ENCODE measurements at regions not wholly inside any gene's neighbourhood (a gene's known extent, or its start where the extent isn't known, plus 50 kb on each side); places are given as distances from the start of the nearest gene placed in this dataset.
A peak's percentile ranks its signal among the peaks of the same experiment; 100 is the strongest.

DNA sequence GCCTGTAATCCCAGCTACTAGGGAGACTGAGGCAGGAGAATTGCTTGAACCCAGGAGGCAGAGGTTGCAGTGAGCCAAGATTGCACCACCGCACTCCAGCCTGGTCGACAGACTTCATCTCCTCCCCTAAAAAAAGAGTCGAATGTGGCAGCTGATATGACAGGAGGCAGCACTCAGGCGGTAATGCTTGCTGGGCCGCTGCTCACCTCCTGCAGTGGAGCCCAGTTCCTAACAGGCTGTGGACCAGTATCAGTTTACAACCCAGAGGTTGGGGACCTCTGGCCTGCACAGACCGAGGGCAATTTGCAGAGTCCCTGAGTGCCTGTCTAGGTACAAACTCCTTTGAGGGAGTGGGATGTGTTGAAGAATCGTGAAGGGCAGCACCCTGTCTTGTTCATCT is 136.2 kb downstream of the SMAD6 start:
- Histone ChIP-seq H3K27me3 (replicated peaks) (no peaks in the 10 kb centered on the region), H3K27ac (no peak overlapping the region), H3K4me3 (ENCODE audit: low read depth, low read length) (no peak overlapping the region), H3K36me3 (replicated peaks) (no peaks in the 10 kb centered on the region)
- in situ Hi-C loops (cut with HindIII; ENCODE audit: low pct_ligation_motif_present, low sequenced_read_pairs) = no loop called here
- TF ChIP-seq, protein P1, sequence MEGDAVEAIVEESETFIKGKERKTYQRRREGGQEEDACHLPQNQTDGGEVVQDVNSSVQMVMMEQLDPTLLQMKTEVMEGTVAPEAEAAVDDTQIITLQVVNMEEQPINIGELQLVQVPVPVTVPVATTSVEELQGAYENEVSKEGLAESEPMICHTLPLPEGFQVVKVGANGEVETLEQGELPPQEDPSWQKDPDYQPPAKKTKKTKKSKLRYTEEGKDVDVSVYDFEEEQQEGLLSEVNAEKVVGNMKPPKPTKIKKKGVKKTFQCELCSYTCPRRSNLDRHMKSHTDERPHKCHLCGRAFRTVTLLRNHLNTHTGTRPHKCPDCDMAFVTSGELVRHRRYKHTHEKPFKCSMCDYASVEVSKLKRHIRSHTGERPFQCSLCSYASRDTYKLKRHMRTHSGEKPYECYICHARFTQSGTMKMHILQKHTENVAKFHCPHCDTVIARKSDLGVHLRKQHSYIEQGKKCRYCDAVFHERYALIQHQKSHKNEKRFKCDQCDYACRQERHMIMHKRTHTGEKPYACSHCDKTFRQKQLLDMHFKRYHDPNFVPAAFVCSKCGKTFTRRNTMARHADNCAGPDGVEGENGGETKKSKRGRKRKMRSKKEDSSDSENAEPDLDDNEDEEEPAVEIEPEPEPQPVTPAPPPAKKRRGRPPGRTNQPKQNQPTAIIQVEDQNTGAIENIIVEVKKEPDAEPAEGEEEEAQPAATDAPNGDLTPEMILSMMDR (IDR thresholded peaks at IDR 0.05; ENCODE audit: low read depth, low read length, missing control alignments) = no peak
- no peak for DNase-seq

DNA sequence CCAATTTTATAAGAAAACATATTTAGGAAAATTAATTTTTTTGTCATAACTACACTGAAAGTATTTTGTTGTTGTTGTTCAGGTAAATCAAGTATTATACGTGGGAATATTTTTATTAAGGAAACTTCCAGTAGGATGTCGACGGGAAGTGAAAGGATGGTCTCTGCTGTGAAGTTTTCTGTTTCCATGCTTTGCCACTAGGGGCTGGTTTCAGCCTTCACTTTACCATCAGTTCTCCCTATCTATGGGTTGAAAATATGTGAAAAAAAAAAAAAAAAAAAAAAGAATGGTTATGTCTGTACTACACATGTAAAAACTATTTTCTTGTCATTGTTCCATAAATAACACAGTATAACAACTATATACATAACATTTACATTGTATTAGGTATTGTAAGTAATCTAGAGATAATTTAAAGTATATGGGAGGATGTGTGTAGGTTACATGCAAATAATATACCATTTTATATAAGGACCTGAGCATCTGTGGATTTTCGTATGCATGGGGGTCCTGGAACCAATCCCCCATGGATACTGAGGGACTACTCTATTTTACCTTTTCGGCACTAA is 136.7 kb downstream of the SMAD6 start:
- no peak overlapping the region for H3K4me3 ChIP-seq (ENCODE audit: low read depth, low read length)
- H3K27ac ChIP-seq = no peak overlapping the region
- DNase-seq = peak; percentile 51
- no peaks in the 10 kb centered on the region for H3K36me3 ChIP-seq (replicated peaks)
- in situ Hi-C loops (cut with HindIII; ENCODE audit: low pct_ligation_motif_present, low sequenced_read_pairs) = no loop called here
- no peaks in the 10 kb centered on the region for H3K27me3 ChIP-seq (replicated peaks)
- TF ChIP-seq, protein P1 (IDR thresholded peaks at IDR 0.05; ENCODE audit: low read depth, low read length, missing control alignments) = peak; percentile 80

DNA sequence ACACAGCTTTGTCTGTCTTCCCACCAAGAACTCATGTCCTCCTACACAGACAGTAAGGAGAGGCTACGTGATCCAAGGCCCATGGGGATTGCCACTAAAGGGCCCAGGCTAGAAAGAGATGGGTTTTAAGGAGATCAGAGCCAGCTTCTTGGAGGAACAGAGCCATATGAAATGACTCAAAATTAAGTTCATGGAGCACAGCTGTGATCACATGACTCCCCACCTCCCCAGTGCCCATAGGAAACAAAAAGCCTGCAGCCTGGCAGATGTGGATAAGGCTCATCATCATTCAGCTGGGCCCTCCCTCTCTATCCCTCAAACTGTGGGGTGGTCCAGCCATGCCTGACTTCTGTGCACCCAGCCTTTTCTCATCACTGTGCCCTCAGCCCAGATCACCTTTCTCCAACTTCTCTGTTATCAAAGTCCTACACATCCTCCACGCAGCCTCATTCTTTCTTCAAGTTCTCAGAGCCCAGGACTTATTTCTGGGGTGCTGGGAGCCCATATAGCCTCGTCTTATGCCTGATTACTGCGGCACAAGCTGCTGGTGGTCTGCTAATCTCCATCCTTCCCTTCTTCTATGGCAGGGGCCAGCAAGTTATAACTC is 137.6 kb downstream of the SMAD6 start:
- in situ Hi-C loops (cut with HindIII; ENCODE audit: low pct_ligation_motif_present, low sequenced_read_pairs) = no loop called here
- no peak overlapping the region for H3K27ac ChIP-seq
- H3K27me3 ChIP-seq (replicated peaks) = no peaks in the 10 kb centered on the region
- H3K36me3 ChIP-seq (replicated peaks) = no peaks in the 10 kb centered on the region
- DNase-seq = no peak
- H3K4me3 ChIP-seq (ENCODE audit: low read depth, low read length) = no peak overlapping the region
- TF ChIP-seq, protein P1 (IDR thresholded peaks at IDR 0.05; ENCODE audit: low read depth, low read length, missing control alignments) = no peak

DNA sequence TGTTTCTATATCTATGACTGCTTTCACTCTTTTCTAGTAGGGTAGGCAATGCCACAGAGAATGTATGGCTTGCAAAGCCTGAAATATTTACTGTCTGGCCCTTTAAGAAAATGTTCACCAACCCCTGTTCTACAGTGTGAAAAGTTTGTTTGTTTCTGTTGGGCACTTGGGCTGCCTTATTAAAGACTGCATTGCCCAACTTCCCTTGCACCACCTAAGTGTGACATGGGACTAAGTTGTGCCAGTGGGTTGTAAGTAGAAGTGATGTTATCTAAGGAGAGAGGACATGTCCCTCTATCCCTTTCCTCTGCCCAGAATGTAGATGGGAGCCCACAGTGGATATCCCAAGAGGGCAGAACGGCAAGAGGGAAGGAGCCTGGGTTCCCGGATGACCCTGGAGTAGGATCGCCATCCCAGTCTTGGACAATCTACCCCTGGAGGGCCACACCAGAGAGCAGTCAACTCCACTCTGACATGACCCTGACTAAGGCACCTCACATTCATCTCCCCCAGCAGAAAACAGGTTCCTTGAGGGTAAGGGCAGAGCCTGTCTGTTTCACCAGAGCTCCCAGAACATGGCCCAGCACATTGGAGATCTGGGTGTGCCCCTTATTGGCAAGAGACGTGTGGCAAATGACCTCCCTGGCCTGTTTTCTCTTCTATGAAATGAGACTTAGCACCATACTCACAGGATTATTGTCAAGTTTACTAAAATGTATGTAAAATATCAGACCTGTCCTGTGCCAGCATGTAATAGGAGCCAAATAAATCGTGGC is 138.8 kb downstream of the SMAD6 start:
- no peak overlapping the region for H3K4me3 ChIP-seq (ENCODE audit: low read depth, low read length)
- no peaks in the 10 kb centered on the region for H3K27me3 ChIP-seq (replicated peaks)
- TF ChIP-seq, protein P1 (IDR thresholded peaks at IDR 0.05; ENCODE audit: low read depth, low read length, missing control alignments) = no peak
- no peak for DNase-seq
- in situ Hi-C loops (cut with HindIII; ENCODE audit: low pct_ligation_motif_present, low sequenced_read_pairs) = no loop called here
- no peak overlapping the region for H3K27ac ChIP-seq
- H3K36me3 ChIP-seq (replicated peaks) = no peaks in the 10 kb centered on the region

DNA sequence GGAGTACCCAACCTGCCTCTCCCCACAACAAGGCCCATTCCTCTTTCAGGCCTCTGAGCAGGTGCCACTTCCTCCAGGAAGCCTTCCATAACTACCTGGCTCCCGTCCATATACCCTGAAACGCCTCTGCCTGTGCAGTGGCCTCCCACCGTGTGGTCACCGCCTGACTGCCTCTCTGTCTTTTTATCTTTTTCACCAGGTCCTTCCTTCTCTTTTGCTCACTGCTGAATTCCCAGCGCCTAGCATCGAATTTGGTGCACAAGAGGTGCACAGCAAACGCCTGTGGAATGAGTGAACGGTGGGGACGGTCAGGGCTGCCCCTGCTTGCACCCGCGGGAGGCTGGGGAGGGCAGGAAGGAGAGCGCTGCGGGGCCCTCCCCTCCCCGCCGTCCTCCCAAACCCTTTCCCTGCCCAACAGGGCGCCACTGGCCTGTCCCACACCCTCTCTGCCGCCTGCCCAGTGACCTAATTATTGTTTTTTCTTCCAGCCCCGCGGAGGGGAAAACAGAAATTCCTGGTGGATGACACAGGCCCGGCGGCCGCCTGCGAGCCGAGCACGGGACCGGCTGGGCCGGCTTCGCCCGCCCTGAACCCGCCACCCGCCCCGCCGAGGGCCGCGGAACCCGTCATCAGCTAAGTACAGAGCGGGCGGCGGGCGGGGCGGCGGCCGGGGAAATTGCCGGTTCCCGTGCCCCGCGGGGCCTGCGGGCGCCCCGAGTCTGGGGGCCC is 140.1 kb downstream of the SMAD6 start:
- H3K27ac ChIP-seq = peak overlapping the region; percentile 82
- H3K36me3 ChIP-seq (replicated peaks) = no peaks in the 10 kb centered on the region
- TF ChIP-seq, protein P1 (IDR thresholded peaks at IDR 0.05; ENCODE audit: low read depth, low read length, missing control alignments) = no peak
- peak; percentile 90 for DNase-seq
- peak overlapping the region; percentile 38 for H3K4me3 ChIP-seq (ENCODE audit: low read depth, low read length)
- H3K27me3 ChIP-seq (replicated peaks) = no peaks in the 10 kb centered on the region
- in situ Hi-C loops (cut with HindIII; ENCODE audit: low pct_ligation_motif_present, low sequenced_read_pairs) = no loop called here
